GM19351 (cell line): ENCODE measurements at regions not wholly inside any gene's neighbourhood (a gene's known extent, or its start where the extent isn't known, plus 50 kb on each side); places are given as distances from the start of the nearest gene placed in this dataset.

Experiments
- ATAC-seq: cut with Tn5 transposase; IDR thresholded peaks from one replicate; pipeline ENCODE4 v1.9.1; 2021; ENCODE audit warnings: mild to moderate bottlenecking, moderate library complexity; ENCODE audit not compliant: unreplicated experiment

DNA sequence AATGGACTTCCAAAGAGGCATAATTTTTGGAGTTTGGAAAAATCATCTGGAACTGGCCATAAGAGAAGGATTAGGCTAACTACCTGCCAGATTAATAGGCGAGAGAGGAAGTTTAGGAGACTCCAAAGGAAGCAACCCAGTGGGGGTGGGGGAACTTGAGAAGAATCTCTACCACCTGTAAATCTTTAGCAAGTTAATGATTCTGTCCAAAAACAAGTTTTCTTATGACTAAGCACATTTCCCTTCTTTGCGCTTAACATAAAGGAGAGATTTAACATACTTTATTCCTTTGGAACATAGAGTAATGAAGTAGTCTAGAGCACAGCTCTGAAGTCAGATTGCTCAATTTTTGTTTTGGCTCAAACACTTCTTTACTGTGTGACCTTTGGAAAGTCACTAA is 58.2 kb upstream of the PAPPA start:
- no peak for ATAC-seq

DNA sequence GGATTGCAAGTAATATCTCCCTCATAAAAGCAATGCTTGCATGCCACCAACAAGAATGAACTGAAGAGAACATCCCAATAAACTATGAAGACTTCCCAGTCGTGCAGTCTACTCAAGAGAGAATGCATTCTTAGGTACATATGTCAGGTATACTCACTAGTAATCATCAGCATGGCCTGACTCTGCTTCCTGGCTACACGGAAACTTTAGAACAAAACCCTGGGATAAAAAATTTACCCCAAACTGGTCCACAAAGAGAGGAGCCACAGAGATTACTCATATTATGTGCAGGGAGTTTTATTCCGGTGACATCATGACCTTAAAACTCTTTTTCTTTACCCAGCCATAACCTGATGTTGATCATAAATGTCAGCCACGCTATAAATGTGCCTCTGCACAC is 57.5 kb upstream of the PAPPA start:
- no peak for ATAC-seq

DNA sequence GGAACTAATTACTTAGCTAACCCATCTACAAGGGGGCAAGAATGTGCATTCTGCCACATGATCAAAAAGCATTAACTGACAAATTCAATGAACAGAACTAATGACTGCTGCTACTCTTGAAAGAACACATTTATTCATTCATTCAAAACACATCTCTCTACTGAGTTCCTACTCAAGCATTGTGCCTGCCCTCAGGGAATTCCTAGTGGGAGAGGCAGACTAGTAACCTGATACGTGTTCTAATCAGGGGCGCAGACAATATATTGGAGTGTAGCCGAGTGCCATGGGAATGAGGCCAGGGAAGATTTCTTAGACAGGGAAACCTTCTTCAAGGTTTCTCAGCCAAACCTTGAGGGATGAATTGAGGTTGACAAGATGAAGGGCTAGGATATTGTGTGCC is 56.7 kb upstream of the PAPPA start:
- no peak for ATAC-seq

DNA sequence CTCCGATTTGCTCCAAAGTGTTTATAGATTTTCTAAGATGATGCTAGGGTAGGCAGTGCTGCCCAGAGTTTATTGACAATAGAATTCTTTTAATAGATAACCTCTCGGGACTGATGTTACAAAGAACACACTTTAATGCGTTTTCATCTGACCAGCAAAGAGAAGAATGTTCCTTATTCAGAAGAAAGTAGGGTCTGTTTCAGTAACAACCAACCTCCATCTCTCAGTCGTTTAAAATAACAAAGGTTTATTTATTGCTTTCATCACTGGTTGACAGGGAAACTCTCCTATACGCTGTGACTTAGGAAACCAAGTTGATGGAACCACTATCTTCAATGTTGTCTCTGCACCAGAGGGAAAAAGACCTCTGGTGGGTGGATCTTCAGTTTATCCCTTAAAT is 55.1 kb upstream of the PAPPA start:
- no peak for ATAC-seq

DNA sequence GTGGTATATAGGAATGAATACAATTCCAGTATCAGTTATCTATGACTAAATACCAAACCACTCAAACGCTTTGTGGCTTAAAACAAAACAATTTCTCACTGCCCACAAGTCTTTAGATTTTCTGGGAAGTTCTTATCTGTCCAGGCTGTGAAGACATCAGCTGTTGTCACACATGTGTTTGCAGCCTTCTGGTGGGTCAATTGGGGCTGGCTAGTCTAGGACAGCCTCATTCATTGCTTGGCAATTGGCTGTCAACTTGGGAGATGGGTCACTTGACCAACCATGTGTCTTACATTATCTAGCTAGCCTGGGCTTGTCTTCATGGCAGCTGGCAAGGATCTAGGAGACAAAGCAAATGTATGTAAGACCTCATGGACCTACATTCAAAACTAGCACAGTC is 53.8 kb upstream of the PAPPA start:
- ATAC-seq, result no peak

DNA sequence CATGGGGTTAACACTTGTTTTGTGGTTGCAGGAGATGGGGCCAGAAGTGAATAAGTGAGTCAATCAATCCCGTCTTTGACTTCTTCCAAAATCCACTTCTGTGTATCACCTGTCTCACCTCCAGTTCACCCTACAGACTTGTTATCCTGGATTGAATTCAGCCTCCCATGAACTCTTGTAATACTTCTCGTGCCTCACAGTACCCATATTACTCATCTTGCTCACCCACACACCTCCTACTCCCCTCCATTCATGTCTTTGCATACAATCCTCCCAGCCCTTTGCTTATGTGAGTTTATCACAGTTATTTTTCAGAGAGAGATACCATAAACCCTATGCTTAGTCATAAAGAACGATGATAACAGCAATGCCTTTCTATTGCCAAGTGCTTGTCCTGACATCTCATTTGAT is 52.9 kb upstream of the PAPPA start:
- no peak for ATAC-seq

DNA sequence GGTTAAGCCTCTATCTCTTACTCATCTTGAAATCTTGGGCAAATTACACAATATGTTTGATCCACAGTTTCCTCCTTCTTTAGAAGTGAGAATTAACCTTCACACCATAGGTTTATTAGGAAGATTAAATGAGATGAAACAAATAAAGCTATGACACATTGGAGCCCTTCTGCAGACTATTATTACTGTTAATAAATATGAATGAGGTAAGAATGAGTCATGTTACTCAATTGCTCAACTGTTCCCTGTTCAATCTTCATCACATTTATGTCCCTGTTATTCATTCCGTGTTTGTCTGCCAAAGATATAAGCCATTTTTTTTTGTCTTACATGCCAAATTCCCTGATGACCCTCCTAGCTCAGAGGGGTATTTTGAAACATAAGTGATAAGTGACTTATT is 52.1 kb upstream of the PAPPA start:
- no peak for ATAC-seq

DNA sequence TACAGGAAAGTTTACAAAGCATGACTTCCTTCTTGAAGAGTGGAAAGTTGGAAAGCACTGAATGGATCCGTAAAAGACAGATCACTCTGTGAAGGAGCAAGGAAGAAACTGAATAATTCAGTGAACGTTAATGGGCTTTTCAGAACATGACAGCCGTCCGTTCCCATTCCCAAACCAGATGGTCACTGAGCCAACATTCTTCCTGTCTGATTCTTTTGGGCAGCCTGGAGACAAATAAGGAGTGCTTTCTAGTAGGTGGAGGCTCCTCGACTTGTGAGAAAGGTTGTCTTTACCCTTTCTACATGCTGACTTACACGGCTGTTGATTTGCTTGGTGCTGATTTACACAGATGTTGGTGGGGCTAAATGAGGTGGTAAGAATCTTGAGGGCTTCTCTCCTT is 51.0 kb upstream of the PAPPA start:
- ATAC-seq, result no peak
